CD4-positive, alpha-beta T cell treated with Interleukin-1 beta for 1 hour (primary cell): ENCODE measurements at regions not wholly inside any gene's neighbourhood (a gene's known extent, or its start where the extent isn't known, plus 50 kb on each side); places are given as distances from the start of the nearest gene placed in this dataset.

Experiments used
- DNase-seq, 2 donors: peaks; one replicate each; pipeline ENCODE4 v3.0.0-alpha.2; 2020 to 2022

DNA sequence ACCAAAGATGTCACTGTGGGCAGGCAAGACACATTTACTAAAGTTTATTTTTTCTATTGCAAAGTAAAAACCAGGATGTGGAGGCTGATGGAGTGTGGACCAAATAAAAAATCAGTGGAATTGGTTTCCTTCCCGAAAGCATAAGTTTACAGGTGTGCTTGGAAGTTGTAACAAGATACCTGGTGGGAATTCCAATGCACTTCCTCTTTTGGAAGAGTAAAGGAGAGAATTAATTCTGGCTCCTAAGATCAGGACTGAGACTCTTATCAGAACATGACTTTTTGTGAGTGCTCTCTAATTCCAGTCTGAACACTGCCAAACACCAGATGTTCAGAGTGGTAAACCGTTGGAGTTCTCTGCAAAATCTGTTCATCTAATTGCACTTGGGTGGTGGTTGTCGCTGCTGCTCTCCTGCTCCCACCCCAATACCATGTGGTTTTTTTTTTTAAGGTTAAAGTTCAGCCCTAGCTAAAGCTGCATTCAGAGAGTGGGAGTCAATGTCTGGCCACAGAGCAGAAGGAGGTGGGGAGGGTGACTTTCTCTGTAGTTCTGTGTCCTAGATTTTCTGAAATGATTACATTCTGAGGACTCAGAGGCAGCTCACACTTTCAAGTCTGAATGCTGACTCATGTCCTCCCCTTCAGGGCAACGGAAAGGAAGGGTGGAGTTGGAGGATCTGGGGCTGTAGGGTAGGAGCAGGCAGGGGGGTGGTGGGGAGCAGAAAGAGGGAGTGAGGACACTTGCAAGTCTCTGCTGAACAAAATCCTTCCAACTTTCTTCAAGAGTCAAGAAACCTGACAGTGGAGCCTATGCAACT, 275.8 kb upstream of the PRDM1 start:
- DNase-seq = peak; percentile 10 to 48

DNA sequence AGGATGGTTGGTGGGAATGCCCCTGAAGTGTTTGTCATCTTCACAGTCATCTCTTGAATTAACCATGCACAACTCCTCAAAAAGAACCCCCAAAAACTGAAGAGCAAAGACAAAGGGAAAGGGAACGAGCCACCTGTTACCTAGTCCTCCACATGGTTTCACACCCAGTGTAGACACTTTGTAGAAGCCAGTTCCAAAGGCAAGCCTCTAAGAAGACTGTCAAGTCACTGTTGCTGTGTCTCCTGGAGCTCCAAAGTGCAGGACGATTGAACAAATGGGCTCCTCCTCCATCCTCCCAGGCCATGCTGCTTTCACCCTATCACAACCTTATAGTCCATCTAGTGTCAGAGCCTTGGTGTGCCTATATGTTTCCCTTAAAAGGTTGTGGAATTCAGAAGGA, 277.6 kb upstream of the PRDM1 start:
- DNase-seq = no peak

DNA sequence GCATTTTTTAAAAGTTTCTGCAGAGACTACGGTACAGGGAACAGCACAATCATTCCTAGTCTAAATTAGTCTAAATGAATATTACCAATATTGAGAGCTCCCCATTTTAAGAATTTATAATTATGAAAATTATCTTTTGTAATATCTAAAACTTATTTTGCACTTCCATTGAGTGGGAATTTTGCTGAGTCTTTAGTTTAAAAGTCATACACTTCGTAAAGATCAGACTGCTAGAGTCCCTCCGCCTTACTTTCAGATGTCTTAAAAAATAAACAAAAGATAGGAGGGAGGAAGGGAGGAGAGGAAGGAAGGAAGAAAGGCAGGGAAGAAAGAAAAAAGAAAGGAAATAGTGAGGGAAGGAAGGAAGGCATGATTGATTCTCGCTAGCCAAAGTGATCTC, 278.2 kb upstream of the PRDM1 start:
- no peak for DNase-seq

GRCh38 chr6:105806486-105806920, 279.6 kb upstream of the PRDM1 start:
- no peak for DNase-seq

GRCh38 chr6:105805501-105806023, 280.6 kb upstream of the PRDM1 start:
- DNase-seq = no peak

DNA sequence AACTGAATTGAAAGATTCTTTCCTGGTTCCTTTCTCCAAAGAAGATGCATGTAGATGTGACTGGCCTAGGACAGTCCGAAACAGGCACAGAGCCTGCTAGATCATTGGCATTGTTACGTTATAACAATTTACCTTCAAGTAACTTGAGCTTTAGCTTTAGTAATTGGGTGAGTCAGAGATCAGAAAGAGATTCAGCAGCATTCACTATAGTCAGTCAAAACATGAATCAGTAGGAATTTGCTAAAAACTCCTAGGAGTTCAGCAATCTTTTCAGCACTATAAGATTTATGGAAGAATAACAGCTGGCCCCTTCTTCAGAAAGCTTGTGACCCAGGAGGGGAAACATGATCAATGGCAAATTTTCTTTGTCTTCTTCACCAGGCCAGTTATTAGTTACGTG, 281.7 kb upstream of the PRDM1 start:
- no peak for DNase-seq

- DNase-seq = no peak
Observed at GRCh38 chr6:105804000-105804399, 282.1 kb upstream of the PRDM1 start.

- DNase-seq = no peak
Observed at GRCh38 chr6:105803442-105803841, 282.7 kb upstream of the PRDM1 start.

- no peak for DNase-seq
Observed at GRCh38 chr6:105802703-105803102, 283.4 kb upstream of the PRDM1 start.

- DNase-seq = no peak
Observed at GRCh38 chr6:105800871-105801270, 285.3 kb upstream of the PRDM1 start.

DNA sequence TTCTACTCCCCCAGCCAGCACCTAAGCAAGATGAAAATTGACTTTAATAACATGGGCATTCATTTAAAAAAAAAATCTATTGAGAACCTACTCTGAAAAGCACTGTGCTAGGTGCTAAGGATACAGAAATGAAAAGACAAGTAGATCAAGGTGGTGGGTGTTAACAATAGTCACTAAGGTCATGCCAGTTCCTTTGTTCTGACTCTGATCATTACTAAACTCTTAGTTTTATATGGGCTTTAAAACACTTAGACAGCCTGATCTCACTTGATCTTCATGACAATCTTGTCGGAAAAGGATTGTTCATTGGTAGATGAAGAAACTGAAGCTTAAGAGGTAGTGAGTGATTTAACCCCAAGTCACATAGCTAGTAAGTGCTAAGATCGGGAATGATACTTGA, 285.7 kb upstream of the PRDM1 start:
- no peak for DNase-seq

- no peak for DNase-seq
Observed at GRCh38 chr6:105799056-105799455, 287.1 kb upstream of the PRDM1 start.

DNA sequence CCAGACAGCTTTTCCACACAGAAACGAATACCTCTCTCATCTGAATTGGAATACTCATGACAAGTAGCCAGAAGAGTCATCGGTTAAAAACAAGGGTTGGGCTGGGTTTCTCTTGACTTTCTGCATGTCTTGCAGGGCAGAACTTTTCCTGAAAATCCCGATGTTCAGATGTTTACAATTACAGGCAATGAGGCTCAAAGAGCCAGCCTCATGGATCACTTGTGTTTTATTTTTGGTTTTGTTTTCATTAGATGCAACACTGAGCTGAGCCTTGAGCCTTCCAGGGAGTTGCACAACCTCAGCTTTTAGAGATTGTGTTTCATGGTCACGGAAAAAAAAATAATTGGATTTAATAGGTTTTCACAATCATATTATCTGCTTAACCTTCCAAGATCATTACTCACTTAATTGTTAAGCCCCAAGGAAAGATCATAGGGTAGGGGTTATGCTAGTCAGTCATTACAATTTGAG, 288.1 kb upstream of the PRDM1 start:
- DNase-seq = no peak

- no peak for DNase-seq
Observed at GRCh38 chr6:105797286-105797979, 288.7 kb upstream of the PRDM1 start.

GRCh38 chr6:105795913-105796517, 290.1 kb upstream of the PRDM1 start:
- no peak for DNase-seq

GRCh38 chr6:105795366-105795765, 290.8 kb upstream of the PRDM1 start:
- DNase-seq = no peak

DNA sequence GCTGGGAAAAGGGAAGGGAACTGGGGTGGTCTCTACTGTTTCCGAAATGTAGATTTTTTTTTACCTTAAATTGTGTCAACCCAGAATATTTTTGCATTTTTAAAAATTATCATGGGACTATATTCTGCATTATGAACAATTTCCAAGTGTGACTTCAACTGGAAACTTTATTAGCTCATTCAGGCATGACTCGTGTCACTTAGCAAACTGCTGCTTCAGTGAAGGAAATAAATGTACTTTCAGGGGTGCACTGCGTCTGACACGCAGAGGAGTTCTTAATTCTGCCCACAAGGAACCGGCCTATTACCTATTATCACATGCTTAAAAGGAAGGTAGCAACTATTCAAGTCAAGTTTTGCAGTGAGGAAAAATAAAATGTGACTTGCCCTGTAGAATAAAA, 291.3 kb upstream of the PRDM1 start:
- DNase-seq = no peak

DNA sequence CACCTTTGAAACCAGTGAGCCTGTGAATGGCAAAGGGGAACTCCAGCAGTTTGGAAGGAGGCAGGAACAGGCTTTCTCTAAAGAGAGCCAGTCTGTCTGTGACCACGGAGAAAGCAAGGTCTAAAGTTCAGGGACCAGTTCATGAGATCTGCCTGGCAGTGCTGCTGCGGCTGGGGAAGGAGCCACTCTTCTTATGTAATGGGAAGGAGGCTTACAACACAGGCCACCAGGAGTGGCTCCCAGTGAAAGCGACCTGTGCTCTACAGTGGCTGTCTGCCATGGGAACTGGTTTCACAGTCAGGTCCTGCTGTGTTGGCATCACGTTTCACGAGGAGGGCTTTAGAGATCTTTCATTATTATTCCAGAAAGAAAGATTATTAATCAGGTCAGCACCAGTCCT, 291.9 kb upstream of the PRDM1 start:
- DNase-seq = peak in 1 of 2 donors; percentile 49

- DNase-seq = peak; percentile 37 to 63
Observed at GRCh38 chr6:105793130-105793529, 293.0 kb upstream of the PRDM1 start.

- no peak for DNase-seq
Observed at GRCh38 chr6:105791583-105792318, 294.4 kb upstream of the PRDM1 start.

DNA sequence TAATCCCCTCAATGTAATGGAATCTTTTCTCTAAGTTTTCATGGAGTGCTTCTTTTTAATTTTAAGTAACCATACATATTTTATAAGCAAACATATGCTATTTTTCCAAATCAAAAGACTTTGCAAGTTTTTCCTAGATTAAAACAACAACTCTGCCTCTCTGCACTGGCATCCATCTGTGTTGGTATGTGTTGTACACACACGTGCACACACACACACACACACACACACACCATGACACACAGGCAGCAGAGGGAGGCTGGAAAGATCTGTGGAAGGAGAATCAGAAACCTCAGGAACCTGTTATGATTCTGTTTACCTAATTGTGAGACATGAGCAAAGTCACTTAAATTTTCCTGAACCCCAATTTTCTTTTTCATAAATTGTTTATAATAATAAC, 295.0 kb upstream of the PRDM1 start:
- no peak for DNase-seq

GRCh38 chr6:105790635-105791034, 295.5 kb upstream of the PRDM1 start:
- no peak for DNase-seq

DNA sequence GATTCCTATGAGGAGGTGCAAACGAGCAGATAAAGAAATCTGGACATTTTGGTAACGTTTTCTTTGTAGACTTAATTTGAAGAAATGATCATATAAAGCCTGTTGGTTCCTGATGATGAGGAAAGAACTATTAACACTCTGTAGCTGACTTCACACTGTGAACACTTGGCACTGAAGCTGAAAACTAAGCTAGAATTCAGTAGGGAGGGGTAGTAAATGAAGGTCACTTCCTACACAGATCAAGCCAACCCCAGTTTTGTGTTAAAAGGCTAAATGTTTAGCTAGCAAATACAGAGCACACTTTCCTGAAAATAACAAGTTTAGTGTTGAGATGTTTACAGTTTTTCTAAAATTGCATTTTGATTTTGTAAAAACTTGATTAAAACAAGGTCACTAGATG, 296.2 kb upstream of the PRDM1 start:
- DNase-seq = no peak
